ENCODE measurements at regions not wholly inside any gene's neighbourhood (a gene's known extent, or its start where the extent isn't known, plus 50 kb on each side); places are given as distances from the start of the nearest gene placed in this dataset.

- TF ChIP-seq CTCF (IDR thresholded peaks at IDR 0.05) (no peak), POLR2A (IDR thresholded peaks at IDR 0.05) (no peak)
Observed at GRCh38 chr6:27644528-27644927, 171.6 kb upstream of the ZNF184 start.

Data from uterus (tissue), 2 donors.